ENCODE measurements at regions not wholly inside any gene's neighbourhood (a gene's known extent, or its start where the extent isn't known, plus 50 kb on each side); places are given as distances from the start of the nearest gene placed in this dataset.

DNA sequence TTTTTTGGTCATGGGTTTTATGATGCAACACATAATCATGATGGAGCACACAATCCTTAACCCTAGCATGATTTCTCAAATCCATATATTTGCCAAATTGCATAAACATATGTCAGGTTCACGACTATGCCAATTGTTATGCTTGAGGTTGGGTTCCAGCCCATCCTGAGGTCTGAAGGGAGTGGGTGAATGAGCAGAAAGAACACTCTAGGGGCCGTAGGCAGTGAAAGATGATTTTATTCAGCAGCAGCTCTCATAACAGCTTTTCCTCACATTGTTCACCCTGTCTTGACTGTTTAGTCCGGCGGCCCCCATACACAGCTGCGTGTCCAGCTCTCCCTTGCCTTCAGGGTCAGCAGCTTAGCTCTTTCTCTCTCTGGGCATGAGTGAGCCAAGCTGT, 627.7 kb downstream of the PLA2G4A start:
- no peak for DNase-seq

DNA sequence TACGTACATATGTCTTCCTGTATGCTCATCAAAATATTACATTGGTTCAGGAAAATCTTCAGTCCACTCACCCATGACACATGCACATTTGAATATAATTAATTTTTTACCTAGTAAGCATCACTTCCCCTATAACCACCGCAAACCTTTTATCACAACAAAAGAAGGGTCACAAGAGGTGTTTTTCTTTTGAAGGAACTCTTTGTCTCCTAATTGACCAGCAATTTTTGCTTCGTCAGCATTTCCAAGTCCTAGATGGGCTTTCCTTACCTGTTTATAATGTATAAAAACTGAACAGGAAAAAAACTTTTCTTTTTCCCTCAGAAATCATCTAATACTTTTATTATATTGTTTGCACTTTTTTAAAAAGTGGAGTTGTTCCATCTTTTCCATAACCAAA, 631.3 kb downstream of the PLA2G4A start:
- DNase-seq, result no peak

DNA sequence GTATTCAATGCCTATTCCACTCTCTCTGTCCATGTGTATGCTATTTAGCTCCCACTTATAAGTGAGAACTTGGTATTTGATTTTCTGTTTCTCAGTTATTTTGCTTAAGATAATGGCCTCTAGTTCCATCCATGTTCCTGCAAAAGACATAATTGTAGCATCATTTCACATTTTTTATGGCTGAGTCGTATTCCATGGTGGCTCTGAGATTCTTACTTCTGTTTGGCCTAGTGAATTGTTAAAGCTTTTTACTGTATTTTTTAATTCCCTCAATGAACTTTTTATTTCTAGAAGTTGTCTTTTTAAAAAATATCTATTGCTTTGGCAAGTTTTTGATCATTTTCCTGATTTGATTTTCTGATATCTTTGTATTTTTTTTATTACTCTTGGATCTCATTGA, 635.6 kb downstream of the PLA2G4A start:
- DNase-seq, result no peak

DNA sequence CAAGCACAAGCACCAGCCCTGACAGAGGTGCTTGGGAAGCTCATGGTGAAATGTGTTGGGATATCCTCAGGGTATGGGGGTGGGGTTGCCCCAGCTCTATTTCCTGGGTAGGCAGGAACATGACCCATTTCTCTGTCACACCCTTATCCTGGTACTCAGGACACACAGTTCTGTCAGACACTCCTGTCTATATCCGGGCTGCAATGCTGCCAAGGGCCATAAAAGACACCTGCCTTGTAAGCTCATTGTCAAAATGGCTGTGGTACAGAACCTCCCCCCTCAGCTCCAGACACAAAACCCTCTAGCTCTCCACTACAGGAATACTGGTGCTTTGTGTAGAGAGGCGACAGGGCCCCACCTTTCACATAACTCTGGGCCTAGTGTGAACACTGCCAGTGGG, 636.7 kb downstream of the PLA2G4A start:
- no peak for DNase-seq

DNA sequence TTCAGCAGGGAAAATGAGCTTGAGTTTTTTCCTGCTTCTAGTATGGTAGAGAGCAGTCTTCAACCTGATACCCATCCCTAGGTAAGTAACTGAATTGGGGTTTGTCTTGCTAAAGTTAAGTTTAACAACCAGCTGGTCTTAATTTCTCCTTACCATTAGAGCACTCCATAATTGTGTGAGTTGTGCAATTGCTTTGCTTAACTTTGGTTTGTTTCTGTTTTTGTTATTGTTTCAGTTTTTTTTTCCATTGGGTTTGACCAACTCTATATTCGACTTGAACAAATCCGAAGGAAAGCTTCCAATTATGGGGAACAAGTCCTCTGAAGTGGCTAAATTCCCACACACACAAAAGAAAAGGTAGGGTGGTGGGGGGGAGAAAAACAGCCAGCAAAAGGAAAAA, 641.1 kb downstream of the PLA2G4A start:
- no peak for DNase-seq

DNA sequence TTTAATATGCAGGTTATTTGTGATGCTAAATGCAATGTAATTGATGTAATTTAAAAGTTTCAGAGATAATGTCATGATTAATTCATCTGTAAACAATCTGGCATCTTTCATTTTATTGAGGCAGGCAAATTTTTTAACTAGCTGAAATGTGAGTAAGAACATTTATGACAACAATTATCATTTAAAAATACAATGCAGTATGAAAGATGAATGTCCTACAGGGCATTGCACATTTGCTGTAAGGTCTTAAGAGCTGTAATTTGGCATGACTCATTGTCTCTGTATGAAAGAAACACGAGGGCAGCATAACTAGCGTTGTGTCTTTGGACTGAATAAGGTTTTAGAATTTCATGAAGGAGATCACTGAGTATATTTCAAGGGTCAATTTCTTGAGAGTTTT, 642.8 kb downstream of the PLA2G4A start:
- DNase-seq, result no peak

DNA sequence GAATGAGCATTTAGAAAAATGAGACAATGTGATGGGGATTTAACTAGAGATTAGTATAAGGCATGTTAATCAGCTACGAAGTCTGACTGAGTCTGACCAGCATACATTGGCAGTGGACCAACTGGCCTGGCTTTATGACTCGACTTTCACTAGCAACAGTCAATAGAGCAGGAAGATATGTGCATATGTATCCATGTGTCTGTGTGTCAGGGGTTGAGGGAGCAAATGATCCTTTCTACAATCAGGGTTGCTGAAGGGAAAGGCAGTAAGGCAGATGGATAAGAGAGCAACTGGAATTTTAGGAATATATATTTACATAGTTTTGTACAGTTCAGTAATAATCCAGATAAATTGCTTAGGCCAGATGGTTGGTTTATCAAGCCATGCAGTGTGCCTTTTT, 645.6 kb downstream of the PLA2G4A start:
- DNase-seq, result no peak

DNA sequence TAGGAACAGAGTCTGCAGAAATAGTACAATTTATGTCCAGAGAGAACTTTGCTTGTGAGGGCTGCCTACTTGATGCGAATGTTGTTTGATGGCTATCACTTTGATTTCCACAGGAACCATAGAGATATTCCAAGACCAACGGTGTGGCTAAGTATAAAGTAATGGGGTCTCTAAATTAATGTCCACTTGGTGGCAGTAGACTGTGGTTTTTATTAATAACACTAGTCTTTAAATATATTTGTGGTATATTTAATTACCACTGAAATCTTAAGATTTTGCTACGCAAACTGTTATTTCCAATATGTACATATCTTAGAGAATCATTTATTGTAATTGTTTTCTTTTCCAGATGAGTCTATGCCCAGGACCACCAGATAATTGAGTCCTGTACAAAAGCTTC, 647.9 kb downstream of the PLA2G4A start:
- DNase-seq, result no peak

DNA sequence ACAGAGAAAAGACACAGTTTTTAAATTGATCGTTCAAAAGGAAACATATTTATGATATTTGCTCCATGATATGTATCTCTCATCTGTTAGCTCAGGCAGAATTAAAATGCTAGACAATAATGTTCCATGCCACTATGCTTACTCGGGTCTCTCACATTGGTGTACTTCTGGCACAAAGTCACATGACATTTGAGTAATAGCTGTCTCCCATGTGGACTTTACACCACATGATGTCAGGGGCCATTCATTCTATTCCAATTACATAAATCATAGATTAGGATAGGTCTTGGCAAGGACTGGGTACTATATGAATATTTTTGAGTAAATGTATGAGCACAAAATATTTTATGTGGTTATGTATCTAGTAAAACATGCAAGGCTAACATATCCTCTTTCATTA, 648.4 kb downstream of the PLA2G4A start:
- no peak for DNase-seq

DNA sequence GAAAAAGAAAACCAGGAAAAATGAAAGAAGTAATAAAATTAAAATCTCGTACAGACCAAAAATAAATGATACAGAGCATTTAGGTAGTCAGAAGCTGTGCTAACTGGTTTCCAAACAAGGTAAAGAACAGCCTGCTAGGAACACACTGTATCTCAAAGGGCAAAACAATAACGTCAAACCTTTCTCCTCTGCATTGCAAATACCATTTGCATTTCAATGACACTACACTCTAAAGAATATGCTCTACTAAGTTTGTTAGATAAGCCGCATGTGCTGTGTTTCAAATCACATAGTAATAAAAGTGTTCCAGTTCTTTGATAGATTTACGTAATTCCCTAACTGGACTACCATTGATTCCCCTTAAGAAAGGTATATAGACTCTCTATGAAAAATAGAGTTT, 648.8 kb downstream of the PLA2G4A start:
- no peak for DNase-seq

DNA sequence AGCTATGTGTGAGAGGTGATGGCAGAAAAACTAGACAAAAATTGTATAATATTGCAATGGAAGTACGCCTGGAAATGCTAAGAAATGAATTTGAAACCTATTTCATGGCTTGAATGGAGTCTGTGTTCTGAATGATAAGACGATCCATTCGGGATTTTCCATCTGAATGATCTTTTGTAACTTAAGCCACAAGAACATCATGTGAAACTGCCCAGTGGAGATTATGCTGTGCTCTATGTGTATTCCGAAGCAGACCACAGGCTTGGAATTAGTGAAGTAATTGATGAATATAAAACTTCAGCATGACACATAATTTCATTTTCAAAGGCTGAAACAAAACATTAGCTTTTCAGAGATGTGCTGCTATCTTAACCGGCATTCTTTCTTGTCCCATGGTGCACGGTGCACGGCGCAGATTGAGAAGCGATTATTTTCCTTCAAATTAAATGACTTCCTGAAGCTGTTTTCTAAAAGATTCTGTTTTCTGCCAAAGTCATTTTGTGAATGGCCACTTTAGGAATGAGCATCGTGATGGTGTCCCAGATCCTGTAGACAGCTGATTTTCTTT, 652.9 kb downstream of the PLA2G4A start:
- no peak for DNase-seq

DNA sequence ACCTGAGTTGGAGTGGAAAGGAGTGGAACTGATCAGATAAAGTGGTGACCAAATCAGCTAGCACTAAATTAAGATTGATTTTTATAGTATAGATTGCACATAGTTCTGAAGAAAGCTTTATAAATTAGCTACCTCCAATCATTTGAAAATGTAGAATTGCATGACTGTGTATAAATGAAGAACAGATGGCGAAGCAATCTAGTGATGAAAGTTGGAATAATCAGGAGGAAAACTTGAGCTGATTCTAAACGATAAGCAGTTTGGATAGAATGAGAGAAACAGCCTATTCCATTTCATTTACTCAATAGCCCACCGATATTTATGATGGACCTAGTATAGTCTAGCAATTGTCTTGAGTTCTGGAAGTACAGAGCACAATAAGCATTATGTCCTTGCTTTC, 661.5 kb downstream of the PLA2G4A start:
- no peak for DNase-seq

DNA sequence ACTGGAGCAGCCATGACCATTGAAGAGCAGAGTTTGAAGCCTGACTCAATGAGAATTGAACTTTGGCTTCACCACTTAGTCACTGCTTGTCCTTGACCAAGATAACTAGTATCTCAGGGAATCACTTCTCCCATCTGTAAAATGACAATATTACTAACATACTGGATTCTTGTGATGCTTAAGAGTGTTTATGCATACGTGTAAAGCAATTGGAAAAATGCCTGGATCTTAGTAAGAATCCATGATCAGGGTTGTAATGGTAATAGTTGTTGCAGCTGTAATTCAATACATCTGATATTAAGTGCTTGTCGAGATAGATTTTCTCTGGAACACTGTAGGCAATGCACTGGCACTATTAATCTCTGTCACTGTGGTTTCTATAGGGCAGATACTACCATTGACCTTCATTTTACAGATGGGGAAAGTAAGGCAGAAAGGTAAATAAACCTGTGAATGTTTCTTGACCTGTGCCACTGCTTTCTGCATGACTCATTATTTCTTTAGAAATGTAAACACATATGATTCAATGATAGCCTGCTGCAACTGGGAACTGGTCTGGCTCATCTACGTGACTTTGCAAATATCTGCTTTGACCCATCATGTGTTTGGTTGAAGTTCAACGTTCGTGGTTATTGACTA, 662.5 kb downstream of the PLA2G4A start:
- DNase-seq, result no peak

DNA sequence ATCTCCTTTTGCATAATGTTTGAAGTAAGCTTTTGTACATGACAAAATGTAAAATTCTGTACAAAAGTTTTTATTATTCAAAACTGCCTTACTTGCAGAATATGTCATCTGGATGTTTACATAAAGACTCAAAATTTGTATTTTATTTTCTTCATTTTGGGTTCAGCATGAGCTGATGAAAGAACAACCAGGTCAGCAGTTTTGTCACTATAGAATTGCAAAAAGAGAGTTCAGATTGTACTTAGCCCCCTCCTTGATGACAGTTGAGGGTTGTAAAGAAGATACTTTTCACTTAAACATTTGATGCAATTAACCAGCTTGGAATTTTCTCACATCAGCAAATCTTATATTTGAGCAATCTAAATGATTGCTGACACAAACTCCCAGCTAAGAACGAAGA, 669.3 kb downstream of the PLA2G4A start:
- DNase-seq, result no peak

DNA sequence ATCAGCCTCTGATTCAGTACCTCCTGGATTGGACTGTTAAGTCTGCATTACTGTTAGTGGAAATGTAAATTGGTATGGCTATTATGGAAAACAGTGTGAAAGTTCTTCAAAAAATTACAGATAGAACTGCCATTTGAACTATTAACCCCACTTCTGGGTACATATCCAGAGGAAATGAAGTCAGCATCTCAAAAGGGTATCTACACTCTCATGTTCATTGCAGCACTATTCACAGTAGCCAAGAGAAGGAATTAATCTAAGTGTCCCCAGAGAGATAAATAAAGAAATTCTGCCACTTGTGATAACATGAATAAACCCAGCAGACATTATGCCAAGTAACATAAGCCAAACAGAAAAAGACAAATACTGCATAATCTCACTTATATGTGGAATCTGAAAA, 676.0 kb downstream of the PLA2G4A start:
- DNase-seq, result no peak

DNA sequence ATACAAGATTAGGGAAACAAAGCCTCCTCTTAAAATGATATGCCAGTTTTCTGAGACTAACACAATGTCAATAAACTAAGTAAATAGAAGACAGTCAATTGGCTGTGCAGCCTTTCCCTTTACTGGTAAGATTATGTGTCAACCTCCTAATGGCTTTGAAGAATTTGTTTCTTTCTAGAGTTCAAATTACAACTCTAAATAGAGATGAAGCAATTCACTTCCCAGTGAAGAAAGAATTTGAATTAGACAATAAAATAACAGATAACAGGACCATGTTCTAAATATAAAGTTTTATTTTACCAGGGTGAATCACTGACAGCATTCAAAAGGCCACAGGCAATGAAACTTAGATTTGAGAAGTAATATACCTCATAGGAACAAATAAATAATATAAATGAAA, 680.3 kb downstream of the PLA2G4A start:
- no peak for DNase-seq

DNA sequence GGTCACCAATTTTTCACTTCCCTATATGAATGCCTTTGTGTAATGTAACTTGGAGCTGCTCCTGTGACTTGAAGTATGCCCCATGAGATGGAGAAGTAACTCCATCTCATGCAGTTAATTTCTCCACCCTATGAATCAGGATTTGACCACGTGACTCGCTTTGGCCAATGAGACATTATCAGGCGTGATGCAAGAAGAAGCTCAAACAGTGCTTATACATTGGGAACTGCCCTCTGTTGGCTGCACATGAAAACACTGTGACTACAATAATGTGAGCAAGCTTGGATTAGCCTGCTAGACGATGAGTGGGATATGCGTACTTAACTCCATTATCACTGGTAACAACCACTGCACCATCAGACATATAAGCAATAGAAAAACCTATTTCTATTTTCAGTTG, 684.4 kb downstream of the PLA2G4A start:
- DNase-seq, result no peak

DNA sequence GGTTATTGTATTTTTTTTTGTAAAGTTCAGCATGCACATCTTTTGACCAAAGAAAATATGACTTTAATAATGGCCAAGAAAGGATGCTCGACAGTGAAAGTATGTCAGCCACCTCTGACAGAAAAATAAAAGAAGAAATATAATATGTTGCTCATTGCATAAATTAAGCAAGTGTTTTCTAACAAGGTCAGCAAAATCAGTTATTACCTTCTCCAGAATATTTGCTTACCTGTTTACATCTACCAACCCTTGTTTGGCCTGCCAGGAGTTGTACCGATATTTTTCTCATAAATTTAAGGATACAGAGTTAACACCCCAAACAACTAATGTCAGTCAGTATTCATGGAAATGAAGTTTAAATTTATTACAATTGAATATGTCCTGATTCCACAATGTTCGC, 685.4 kb downstream of the PLA2G4A start:
- DNase-seq, result no peak

DNA sequence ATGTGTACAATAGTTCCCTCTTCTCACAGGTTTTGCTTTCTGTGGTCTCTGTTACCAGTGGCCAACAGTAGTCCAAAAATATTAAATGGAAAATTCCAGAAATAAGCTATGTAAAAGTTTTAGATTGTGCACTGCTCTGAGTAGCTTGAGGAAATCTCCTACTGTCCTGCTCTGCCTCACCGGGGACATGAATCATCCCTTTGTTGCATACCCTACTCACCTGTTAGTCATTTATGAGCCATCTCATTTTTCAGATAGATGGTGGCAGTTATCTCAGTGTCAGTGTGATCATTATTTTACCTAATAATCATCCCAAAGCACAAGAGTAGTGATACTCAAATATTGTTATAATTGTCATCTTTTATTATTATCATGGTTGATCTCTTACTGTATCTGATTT, 688.1 kb downstream of the PLA2G4A start:
- no peak for DNase-seq

DNA sequence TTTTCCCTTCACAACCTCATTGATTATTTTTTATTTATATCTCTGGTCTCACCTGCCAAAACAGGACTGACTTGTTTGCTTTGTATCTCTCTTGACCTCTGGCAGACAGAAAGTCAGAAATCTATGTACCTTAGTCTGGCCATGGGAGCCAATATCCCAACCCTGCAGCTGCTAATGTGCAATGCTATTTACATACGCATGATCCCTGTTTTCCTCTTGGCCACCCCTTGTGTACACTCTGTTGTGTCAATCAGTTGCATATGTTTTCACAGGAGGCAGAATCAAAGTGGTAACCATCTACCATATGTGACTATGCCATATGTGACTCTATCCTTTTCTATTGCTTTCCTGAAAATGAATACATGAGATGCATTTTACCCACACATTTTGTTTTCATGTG, 688.8 kb downstream of the PLA2G4A start:
- DNase-seq, result no peak

DNA sequence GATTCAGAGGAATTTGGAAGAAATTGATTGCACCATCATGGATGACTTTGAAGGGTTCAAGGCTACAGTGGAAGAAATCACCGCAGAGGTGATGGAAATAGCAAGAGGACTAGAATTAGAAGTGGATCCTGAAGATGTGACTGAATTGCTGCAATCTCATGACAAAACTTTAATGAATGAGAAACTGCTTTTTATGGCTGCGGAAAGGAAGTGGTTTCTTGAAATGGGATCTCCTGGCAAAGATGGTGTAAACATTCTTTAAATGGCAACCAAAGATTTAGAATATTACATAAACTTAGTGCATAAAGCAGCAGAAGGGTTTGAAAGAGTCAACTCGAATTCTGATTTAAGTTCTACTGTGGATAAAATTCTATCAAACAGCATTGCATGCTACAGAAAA, 698.6 kb downstream of the PLA2G4A start:
- DNase-seq, result no peak

DNA sequence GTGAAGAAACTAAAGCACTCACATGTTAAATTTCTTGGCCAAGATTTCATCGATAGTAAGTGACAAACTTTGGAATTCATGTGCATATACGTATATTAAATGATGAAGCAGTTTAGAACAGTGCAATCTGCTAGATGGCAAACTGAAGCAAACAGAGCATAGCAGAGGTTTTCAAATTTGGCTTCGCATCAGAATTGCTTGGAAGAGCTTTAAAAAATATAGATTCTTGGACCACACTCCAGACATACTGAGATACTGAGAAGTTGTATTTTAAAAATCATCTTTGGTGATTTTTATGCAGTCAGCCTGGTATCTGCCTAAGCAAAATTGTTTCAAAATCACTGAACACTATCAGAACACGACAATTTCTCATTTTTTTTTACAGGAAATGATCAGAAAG, 709.2 kb downstream of the PLA2G4A start:
- no peak for DNase-seq

DNA sequence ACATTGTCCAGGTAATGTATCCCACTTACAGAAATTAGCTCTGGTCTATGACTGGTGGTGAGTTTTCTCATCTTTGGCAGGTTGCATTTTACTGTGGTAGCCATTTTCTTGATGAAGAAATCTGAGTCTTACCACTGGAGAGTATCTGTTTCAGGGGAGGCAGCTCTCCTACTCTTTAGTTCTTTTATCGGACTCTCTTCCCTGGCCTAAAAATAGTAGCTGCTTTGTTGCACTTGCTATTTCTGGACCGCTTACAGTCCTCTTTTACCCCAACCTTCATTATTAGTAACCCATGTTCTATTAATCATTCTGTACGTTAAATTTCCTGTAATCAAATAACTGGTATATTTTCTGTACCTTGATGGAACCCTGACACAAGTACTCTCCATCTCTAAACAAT, 720.8 kb downstream of the PLA2G4A start:
- DNase-seq, result no peak

DNA sequence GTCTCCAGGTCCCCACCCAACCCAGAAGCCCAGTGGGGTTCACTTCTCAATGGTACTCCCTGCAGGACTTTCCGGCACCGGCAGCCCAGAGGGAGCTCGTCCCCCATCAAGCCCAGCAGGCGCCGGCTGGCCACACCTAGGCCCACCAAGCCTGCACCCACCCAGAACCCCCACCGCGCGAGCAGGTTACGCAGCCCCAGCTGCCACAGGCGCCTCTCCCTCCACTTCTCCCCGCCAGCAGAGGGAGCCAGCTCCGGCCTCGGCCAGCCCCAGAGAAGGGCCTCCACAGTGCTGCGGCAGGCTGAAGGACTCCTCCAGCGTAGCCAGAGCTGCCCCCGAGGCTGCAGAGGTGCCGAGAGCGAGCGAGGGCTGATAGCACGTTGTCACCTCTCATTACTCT, 722.3 kb downstream of the PLA2G4A start:
- DNase-seq, result no peak

DNA sequence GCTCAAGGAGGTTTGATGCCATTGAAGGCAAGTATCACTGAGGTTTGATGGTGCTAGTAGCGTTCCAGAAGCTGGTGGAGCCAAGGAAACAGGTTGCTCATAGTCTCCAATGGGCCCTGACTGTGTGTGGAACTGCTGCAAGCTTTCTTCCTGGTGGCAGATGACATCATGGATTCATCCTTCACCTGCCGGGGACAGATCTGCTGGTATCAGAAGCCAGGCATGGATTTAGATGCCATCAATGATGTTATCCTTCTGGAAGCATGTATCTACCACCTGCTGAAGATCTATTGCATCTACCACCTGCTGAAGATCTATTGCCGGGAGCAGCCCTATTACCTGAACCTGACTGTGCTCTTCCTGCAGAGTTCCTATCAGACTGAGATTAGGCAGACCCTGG, 734.4 kb downstream of the PLA2G4A start:
- DNase-seq, result no peak

DNA sequence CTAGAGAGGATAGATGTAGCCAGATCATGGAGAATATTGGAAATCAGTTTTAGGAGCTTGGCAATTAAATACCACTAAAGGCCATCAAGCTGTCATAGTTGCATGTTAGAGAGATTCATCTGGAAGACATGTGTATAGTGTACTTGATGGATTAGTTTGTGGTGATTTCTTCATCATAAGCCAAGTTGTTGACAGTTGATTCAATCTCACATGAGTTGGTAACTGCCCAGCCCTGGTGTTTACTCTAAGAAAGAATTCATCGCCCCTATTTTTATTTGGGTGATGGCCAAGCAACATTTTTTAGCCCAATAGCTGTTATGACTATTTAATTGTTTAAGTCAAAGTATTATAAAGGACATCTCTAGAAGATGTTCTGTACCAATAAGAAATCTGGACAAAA, 737.6 kb downstream of the PLA2G4A start:
- no peak for DNase-seq
